ENCODE measurements at regions not wholly inside any gene's neighbourhood (a gene's known extent, or its start where the extent isn't known, plus 50 kb on each side); places are given as distances from the start of the nearest gene placed in this dataset.

DNA sequence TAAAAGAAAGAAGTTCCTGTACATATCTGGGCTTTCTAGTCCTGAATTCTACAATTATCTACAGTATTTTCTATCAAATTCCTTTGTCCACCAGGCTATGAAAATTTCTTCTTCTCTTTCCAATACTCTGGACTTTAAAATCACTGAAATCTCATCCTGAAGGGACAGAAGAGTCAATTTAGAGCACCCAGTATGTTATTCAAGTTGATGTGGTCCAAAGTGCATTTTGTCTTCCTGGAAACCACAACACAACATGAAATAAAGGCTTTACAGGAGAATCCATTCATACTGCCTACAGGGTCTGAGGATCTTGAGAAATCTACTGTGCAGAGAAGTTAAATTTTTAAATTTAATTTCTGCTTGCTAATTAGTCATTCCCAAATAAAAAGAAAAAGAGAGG lies 94.9 kb upstream of the ADGRF1 start:
- Histone ChIP-seq H3K4me2 (ENCODE audit: insufficient read depth, low read length) (no peak overlapping the region), H4K20me1 (replicated peaks; ENCODE audit: control insufficient read depth, extremely low read depth, insufficient read depth, low read length) (no peaks in the 10 kb centered on the region), H3K9me3 (replicated peaks; ENCODE audit: control insufficient read depth, insufficient read depth, low read length) (no peaks in the 10 kb centered on the region), H3K9ac (replicated peaks; ENCODE audit: extremely low read depth, insufficient read depth, low read length) (no peak overlapping the region), H3K36me3 (ENCODE audit: control insufficient read depth in 2 of 2, extremely low read depth in 1 of 2, insufficient read depth in 2 of 2, low read length in 2 of 2) (no peaks in the 10 kb centered on the region), H3K9me1 (replicated peaks; ENCODE audit: control insufficient read depth, extremely low read depth, insufficient read depth, low read length) (no peaks in the 10 kb centered on the region), H3K4me1 (ENCODE audit: control insufficient read depth, extremely low read depth, insufficient read depth, low read length) (peaks cover 26% of the 10 kb centered on the region), H3K4me3 (replicated peaks in 1 of 3; ENCODE audit: insufficient read depth in 1 of 3, low read depth in 1 of 3, low read length in 3 of 3) (no peak overlapping the region), H3K79me2 (ENCODE audit: control insufficient read depth, insufficient read depth, low read length) (no peaks in the 10 kb centered on the region), H2AFZ (ENCODE audit: low read depth, low read length) (no peak overlapping the region), H3K27me3 (ENCODE audit: control insufficient read depth in 2 of 2, insufficient read depth in 2 of 2, low read length in 2 of 2) (no peaks in the 10 kb centered on the region), H3K27ac (ENCODE audit: insufficient read depth, low read depth, low read length) (no peak overlapping the region)
- intact Hi-C loops (cut with micrococcal nuclease) (no loop called here), dilution Hi-C loops (cut with MboI; ENCODE audit: extremely low pct_ligation_motif_present, low sequenced_read_pairs) (no loop called here)
- ChIA-PET CTCF (no interaction called here), POLR2A (no interaction called here)
- no peak for DNase-seq (ENCODE audit: low read depth, low spot score)
- FAIRE-seq: no peak
- no TSS peak for BruUV-seq (replicated peaks)
- no peak for TF ChIP-seq GATA2 (IDR thresholded peaks at IDR 0.05; ENCODE audit: insufficient read depth, insufficient read length, low read depth, low read length)
- TF ChIP-seq, protein P1, sequence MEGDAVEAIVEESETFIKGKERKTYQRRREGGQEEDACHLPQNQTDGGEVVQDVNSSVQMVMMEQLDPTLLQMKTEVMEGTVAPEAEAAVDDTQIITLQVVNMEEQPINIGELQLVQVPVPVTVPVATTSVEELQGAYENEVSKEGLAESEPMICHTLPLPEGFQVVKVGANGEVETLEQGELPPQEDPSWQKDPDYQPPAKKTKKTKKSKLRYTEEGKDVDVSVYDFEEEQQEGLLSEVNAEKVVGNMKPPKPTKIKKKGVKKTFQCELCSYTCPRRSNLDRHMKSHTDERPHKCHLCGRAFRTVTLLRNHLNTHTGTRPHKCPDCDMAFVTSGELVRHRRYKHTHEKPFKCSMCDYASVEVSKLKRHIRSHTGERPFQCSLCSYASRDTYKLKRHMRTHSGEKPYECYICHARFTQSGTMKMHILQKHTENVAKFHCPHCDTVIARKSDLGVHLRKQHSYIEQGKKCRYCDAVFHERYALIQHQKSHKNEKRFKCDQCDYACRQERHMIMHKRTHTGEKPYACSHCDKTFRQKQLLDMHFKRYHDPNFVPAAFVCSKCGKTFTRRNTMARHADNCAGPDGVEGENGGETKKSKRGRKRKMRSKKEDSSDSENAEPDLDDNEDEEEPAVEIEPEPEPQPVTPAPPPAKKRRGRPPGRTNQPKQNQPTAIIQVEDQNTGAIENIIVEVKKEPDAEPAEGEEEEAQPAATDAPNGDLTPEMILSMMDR (IDR thresholded peaks at IDR 0.05; ENCODE audit: extremely low read depth in 1 of 2, insufficient read depth in 1 of 2, low read depth in 1 of 2, low read length in 2 of 2): no peak
- TF ChIP-seq EZH2 (IDR thresholded peaks at IDR 0.05; ENCODE audit: borderline replicate concordance, low read depth, low read length, severe bottlenecking): no peak
- no peak for TF ChIP-seq POLR2A (IDR thresholded peaks at IDR 0.05; ENCODE audit: low read depth, low read length)
- no peak for TF ChIP-seq JUN (IDR thresholded peaks at IDR 0.05; ENCODE audit: borderline replicate concordance, insufficient read depth, insufficient read length, low read depth)
- no peak for TF ChIP-seq POLR2AphosphoS5 (IDR thresholded peaks at IDR 0.05; ENCODE audit: insufficient read depth, low read depth, low read length)
- no peak for TF ChIP-seq MYC (IDR thresholded peaks at IDR 0.05; ENCODE audit: low read depth, low read length)
- TF ChIP-seq, protein P2, sequence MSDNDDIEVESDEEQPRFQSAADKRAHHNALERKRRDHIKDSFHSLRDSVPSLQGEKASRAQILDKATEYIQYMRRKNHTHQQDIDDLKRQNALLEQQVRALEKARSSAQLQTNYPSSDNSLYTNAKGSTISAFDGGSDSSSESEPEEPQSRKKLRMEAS (IDR thresholded peaks at IDR 0.05; ENCODE audit: insufficient read depth, insufficient read length): no peak
- TF ChIP-seq FOS (IDR thresholded peaks at IDR 0.05; ENCODE audit: borderline replicate concordance, insufficient read depth, low read length): no peak
